Osteoblast (primary cell): ENCODE measurements at regions not wholly inside any gene's neighbourhood (a gene's known extent, or its start where the extent isn't known, plus 50 kb on each side); places are given as distances from the start of the nearest gene placed in this dataset.
A peak's percentile ranks its signal among the peaks of the same experiment; 100 is the strongest.

ENCODE experiments used
- DNase-seq: peaks from one replicate; pipeline ENCODE4 v3.0.0; 2011; ENCODE audit warnings: low spot score, mixed read lengths; ENCODE audit not compliant: insufficient read length; ENCODE audit errors: missing footprints
- H2AFZ ChIP-seq: 2 replicates; pipeline ENCODE4 v1.6.0; 2011; ENCODE audit warnings: mild to moderate bottlenecking, low read length
- H3K27ac ChIP-seq: 2 replicates; pipeline ENCODE4 v1.5.1; 2011; ENCODE audit warnings: mild to moderate bottlenecking, low read depth, low read length, moderate library complexity
- H3K27me3 ChIP-seq: 2 replicates; pipeline ENCODE4 v1.6.0; 2012; ENCODE audit warnings: mild to moderate bottlenecking, control low read depth, inconsistent platforms, low read length, moderate library complexity; ENCODE audit not compliant: insufficient read depth
- H3K36me3 ChIP-seq: 2 replicates; pipeline ENCODE4 v1.5.1; 2011; ENCODE audit warnings: mild to moderate bottlenecking, low read length, control low read depth, moderate library complexity; ENCODE audit not compliant: insufficient read depth
- H3K4me1 ChIP-seq: 2 replicates; pipeline ENCODE4 v1.5.1; 2011; ENCODE audit warnings: mild to moderate bottlenecking, low read length, control low read depth, moderate library complexity; ENCODE audit not compliant: insufficient read depth
- H3K4me2 ChIP-seq: 2 replicates; pipeline ENCODE4 v1.6.0; 2011; ENCODE audit warnings: mild to moderate bottlenecking, low read length; ENCODE audit not compliant: insufficient read depth
- H3K4me3 ChIP-seq: fragments of 200-600 bp; sonication (generic); 3 replicates; pipeline ENCODE4 v1.5.1; 2012; ENCODE audit warnings: mild to moderate bottlenecking, low read length, inconsistent platforms; ENCODE audit not compliant: insufficient read depth
- H3K79me2 ChIP-seq: 2 replicates; pipeline ENCODE4 v1.6.0; 2012; ENCODE audit warnings: mild to moderate bottlenecking, low read length, control low read depth, inconsistent platforms; ENCODE audit not compliant: insufficient read depth
- H3K9me3 ChIP-seq: 2 replicates; pipeline ENCODE4 v1.5.1; 2011; ENCODE audit warnings: low read depth, low read length, control low read depth
- H4K20me1 ChIP-seq: 2 replicates; pipeline ENCODE4 v1.6.0; 2012; ENCODE audit warnings: mild to moderate bottlenecking, low read length, control low read depth; ENCODE audit not compliant: insufficient read depth
- TF ChIP-seq, protein P1 (sequence below): IDR thresholded peaks from 2 replicates; pipeline ENCODE4 v1.5.1; 2011; ENCODE audit warnings: mild to moderate bottlenecking, low read depth, low read length, moderate library complexity; ENCODE audit errors: extremely low read depth

DNA sequence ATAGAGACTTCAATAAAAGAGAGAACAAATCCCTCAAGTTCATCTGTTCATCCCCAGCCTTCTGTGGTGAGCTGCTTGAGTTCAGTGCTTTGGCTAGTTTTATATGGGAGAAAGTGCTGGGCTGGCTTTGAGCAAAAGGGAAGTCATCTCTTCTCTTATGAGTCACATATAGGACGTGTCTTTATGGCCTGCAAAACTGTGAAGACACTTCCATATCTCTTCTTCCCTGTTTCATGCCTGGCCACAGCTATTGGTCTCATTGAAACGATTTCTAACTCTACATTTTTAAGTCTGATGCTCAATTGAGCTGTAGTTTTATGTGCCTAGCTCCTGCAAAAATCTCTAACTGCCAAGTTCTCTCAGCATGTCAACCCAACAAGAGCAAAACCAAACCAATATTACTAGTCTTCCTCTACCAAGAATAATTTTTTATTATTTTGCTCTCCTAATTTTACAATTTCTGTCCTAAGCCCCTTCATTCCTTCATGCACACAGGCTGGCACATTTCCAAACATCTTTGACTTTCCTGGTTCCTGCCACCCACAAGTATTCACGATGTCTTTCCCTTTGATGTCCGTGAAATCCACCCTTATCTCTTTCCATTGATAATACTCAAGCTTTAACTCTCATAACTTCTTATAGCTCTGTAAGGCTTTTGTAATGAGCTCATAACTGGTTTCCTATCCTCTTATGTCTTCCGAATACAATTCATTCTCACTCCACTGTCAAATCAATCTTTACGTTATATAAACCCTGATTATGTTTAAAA lies 165.3 kb downstream of the BTC start:
- peak; percentile 60 for DNase-seq

DNA sequence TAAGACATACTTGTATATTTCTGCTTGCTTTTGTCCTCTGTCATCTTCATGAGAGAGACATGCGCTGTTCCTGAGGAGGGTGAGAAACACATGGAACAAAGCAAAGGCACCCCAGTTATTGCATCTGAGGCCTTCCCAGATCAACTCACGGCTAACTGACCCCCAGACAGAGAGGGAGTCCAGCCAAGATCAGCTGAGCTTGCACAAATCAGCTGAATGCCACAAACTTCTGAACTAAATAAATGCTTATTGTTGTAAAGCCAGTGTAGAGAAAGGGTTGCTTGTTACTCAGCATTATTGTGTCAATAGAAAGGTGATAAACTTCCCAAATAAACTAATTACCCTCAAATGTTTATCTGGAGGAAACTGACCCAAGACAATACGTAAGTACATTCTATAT lies 163.8 kb downstream of the BTC start:
- H3K4me3 ChIP-seq = no peak overlapping the region
- H3K27me3 ChIP-seq = peaks cover 82% of the 10 kb centered on the region
- H2AFZ ChIP-seq = no peak overlapping the region
- DNase-seq = no peak
- no peaks in the 10 kb centered on the region for H3K36me3 ChIP-seq
- no peak overlapping the region for H3K4me2 ChIP-seq
- TF ChIP-seq, protein P1, sequence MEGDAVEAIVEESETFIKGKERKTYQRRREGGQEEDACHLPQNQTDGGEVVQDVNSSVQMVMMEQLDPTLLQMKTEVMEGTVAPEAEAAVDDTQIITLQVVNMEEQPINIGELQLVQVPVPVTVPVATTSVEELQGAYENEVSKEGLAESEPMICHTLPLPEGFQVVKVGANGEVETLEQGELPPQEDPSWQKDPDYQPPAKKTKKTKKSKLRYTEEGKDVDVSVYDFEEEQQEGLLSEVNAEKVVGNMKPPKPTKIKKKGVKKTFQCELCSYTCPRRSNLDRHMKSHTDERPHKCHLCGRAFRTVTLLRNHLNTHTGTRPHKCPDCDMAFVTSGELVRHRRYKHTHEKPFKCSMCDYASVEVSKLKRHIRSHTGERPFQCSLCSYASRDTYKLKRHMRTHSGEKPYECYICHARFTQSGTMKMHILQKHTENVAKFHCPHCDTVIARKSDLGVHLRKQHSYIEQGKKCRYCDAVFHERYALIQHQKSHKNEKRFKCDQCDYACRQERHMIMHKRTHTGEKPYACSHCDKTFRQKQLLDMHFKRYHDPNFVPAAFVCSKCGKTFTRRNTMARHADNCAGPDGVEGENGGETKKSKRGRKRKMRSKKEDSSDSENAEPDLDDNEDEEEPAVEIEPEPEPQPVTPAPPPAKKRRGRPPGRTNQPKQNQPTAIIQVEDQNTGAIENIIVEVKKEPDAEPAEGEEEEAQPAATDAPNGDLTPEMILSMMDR = no peak
- H3K79me2 ChIP-seq = no peaks in the 10 kb centered on the region
- no peaks in the 10 kb centered on the region for H3K9me3 ChIP-seq
- H3K4me1 ChIP-seq = peaks cover 22% of the 10 kb centered on the region
- no peak overlapping the region for H3K27ac ChIP-seq
- no peaks in the 10 kb centered on the region for H4K20me1 ChIP-seq

More for the DNA sequence above, 165.3 kb downstream of the BTC start:
- Histone ChIP-seq H3K36me3 (no peaks in the 10 kb centered on the region), H3K27ac (no peak overlapping the region), H2AFZ (no peak overlapping the region), H3K79me2 (no peaks in the 10 kb centered on the region), H3K4me2 (no peak overlapping the region), H3K4me3 (no peak overlapping the region), H3K9me3 (no peaks in the 10 kb centered on the region), H3K27me3 (peaks cover 73% of the 10 kb centered on the region), H4K20me1 (no peaks in the 10 kb centered on the region), H3K4me1 (peaks cover 31% of the 10 kb centered on the region)
- TF ChIP-seq, protein P1 = no peak

DNA sequence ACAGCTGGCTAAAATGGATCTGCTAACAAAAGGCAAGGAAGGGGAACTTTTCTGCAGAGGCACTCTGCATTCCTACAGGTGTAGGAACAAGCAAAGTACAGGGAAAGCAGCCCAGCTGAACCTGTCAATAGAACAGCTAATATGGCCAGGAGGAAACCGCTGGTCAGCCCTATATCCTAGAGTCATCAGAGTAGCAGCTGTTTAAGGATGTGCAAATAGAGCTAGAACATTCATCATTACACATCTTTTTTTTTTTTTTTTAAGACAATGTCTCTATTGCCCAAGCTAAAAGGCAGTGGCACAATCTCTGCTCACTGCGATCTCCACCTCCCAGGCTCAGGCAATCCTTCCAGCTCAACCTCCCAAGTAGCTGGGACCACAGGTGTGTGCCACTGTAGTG lies 163.0 kb downstream of the BTC start:
- Histone ChIP-seq H3K4me3 (no peak overlapping the region), H3K27me3 (peaks cover 82% of the 10 kb centered on the region), H2AFZ (no peak overlapping the region), H3K27ac (no peak overlapping the region), H4K20me1 (no peaks in the 10 kb centered on the region), H3K4me1 (peaks cover 22% of the 10 kb centered on the region), H3K4me2 (no peak overlapping the region), H3K79me2 (no peaks in the 10 kb centered on the region), H3K9me3 (no peaks in the 10 kb centered on the region), H3K36me3 (no peaks in the 10 kb centered on the region)
- TF ChIP-seq, protein P1 = no peak
- no peak for DNase-seq

DNA sequence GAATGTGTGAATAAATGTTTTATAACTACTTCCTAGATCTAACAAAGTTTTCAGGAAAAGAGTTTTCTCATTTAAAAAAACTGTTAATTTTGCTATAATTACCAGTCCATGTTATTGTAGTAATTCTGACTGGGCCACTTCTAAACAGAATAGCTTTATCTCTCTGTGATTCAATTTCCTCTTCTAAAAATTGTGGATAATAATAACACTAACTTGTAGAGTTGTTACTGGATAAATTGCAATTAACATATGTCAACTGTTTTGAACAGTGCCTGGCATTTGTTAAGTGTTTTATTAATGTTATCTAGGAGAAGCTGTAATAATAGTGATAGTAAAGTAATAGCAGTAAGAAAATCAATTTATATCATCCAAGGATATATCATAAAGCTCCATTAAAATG lies 162.3 kb downstream of the BTC start:
- H3K4me2 ChIP-seq = no peak overlapping the region
- no peaks in the 10 kb centered on the region for H3K36me3 ChIP-seq
- no peak overlapping the region for H3K27ac ChIP-seq
- TF ChIP-seq, protein P1 = no peak
- H3K79me2 ChIP-seq = no peaks in the 10 kb centered on the region
- no peak for DNase-seq
- no peak overlapping the region for H3K4me3 ChIP-seq
- no peak overlapping the region for H2AFZ ChIP-seq
- H3K27me3 ChIP-seq = peaks cover 82% of the 10 kb centered on the region
- H3K9me3 ChIP-seq = no peaks in the 10 kb centered on the region
- H3K4me1 ChIP-seq = peaks cover 22% of the 10 kb centered on the region
- H4K20me1 ChIP-seq = no peaks in the 10 kb centered on the region
